SH-SY5Y (cell line): ENCODE measurements at regions not wholly inside any gene's neighbourhood (a gene's known extent, or its start where the extent isn't known, plus 50 kb on each side); places are given as distances from the start of the nearest gene placed in this dataset.

Experiments used
- GATA2 ChIP-seq: IDR thresholded peaks from 2 replicates; pipeline ENCODE4 v1.6.1; 2011; ENCODE audit warnings: mild to moderate bottlenecking, low read depth, low read length
- GATA3 ChIP-seq: IDR thresholded peaks from 2 replicates; pipeline ENCODE4 v1.6.1; 2011; ENCODE audit warnings: low read depth, mild to moderate bottlenecking, low read length, moderate library complexity

GRCh38 chr10:114767101-114767985, 54.2 kb upstream of the FHIP2A start:
- no peak for TF ChIP-seq GATA2
- no peak for TF ChIP-seq GATA3
